HG03039 (cell line): ENCODE measurements at regions not wholly inside any gene's neighbourhood (a gene's known extent, or its start where the extent isn't known, plus 50 kb on each side); places are given as distances from the start of the nearest gene placed in this dataset.

Experiments
- ATAC-seq: cut with Tn5 transposase; IDR thresholded peaks from one replicate; pipeline ENCODE4 v1.9.1; 2021; ENCODE audit warnings: mild to moderate bottlenecking, moderate library complexity; ENCODE audit not compliant: unreplicated experiment

DNA sequence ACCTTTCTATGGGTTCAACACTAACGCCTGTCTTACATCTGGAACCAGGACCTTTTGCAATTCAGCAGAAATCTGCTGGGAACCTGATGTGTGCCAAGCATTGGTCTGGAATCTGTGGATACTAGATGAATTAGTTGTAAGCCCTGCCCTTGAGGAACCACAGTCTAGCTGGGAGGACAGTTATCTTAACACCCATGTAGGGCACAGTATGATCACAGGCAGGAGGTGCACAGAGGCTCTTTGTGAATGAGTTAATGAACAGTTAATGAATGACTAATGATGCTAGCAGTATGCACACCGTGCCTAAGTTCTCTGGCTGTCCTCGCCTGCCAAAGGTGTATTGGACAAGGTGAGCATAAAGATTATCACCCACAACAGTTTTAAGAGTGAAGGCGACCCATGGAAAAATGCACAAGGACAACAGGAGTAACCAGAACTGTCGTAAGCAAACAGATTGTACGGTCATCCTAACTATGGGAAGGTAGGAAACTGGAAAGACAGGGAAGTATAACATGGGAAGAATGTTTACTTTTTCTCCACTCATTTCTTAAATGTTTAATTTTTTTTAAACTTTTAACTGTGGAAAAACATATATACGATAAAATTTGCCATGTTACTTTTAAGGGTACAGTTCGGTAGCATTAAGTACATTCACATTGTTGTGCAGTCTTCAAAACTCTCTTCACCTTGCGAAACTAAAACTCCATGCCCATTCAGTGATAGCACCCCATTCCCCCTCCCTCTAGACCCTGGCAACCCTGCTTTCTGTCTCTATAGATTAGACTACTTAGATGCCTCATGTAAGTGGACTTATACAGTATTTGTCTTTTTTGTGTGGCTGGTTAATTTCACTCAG, 139.9 kb downstream of the CXCL12 start:
- no peak for ATAC-seq

DNA sequence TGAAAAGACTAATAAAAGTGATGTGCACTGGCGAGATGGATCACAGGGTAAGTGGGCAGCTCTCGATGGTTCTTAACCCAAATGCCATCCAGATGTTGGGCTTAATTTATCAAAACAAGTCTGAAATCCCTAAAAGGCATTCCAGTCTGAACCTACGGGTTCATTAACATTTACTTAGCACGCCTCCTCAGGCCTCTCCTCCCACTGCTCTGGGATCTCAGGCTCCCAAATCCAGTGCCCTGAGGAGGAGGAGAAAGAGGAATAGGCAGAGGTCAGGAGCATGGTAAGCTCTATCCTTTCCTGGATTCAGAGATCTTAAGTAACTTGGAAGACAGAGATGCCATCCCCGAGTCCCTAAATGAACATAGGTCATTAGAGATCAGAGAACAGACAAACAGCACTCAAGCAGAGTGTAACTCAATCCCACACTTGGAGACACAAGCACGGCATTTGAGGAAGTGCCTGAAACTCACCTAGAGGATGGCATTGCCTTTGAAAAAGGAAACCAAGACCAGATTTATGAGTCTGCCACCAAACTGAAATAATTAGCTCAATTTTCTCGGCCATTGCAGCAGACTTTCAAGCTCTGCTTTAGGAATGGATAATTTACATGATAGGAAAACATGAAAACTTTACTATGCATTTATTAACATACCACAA, 140.9 kb downstream of the CXCL12 start:
- no peak for ATAC-seq

GRCh38 chr10:44242826-44243225, 142.1 kb downstream of the CXCL12 start:
- no peak for ATAC-seq

GRCh38 chr10:44242091-44242490, 142.8 kb downstream of the CXCL12 start:
- no peak for ATAC-seq

GRCh38 chr10:44240584-44241205, 144.2 kb downstream of the CXCL12 start:
- ATAC-seq, result no peak

GRCh38 chr10:44238212-44238611, 146.7 kb downstream of the CXCL12 start:
- no peak for ATAC-seq

DNA sequence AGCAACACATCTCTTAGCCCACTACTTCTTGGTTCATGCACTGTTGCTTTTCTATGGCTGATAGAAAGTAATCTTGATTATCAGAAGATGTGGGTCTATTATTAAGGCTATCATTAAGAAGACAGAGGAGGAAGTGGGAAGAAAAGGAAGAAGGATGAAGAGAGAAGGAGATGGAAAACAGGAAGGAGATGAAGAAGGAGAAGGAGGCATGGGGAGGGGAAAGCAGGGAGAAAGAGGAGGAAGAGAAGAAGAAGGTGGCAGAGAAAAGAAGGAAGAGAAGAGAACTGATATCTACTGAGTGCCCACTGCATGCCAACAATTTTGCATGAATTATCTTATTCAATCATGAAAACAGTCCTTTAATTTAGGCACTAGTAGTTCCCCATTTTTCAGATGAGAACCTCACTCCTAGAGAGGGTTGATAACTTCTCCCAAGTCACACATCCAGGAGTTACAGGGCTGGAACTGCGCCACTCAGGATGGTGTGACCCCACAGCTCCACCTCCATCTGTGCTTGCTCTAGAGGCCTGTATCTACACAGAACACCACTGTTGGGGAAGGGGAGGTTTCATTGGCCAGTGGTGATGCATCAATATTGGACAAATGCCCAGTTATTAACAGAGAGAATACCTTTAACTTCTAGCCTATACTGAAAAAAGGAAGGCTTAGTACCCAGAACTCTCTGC, 147.4 kb downstream of the CXCL12 start:
- no peak for ATAC-seq

DNA sequence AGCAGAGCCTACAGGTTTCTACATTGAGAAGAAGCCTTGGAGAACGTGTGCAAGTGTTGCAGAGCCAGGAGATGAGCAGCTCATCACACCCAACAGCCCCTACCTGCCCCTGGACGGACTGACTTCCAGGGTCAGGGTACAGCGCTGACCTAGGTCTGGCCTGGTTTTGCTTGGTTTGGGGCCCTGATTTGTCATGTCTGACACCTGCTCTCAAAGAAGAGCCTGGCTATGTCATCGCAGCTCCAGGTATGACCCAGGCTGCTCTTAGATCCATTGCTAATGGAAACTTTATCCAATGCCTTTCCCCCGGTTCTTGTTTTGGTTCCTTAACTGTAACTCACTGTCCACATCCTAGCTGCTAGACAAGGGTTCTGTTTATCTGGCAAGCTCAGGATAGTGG, 149.5 kb downstream of the CXCL12 start:
- no peak for ATAC-seq

DNA sequence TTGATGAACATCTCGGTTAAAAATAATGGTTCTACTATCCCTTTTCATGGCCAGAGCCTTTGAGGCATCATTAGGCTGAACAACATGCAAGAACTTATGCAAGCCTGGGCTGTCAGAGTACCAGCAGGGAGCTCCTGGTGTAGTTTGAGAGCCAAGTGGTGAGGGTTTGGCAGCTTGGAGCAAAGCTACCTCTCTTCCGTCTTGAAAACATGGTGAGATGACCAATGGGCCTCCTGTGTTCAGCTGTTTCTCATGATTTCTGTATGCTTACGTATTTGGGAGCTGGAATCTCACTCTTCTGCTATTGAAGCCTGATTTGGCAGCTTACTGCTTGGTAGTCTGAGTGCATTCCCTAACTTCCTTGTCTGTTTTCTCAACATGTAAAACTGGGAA, 150.4 kb downstream of the CXCL12 start:
- no peak for ATAC-seq

DNA sequence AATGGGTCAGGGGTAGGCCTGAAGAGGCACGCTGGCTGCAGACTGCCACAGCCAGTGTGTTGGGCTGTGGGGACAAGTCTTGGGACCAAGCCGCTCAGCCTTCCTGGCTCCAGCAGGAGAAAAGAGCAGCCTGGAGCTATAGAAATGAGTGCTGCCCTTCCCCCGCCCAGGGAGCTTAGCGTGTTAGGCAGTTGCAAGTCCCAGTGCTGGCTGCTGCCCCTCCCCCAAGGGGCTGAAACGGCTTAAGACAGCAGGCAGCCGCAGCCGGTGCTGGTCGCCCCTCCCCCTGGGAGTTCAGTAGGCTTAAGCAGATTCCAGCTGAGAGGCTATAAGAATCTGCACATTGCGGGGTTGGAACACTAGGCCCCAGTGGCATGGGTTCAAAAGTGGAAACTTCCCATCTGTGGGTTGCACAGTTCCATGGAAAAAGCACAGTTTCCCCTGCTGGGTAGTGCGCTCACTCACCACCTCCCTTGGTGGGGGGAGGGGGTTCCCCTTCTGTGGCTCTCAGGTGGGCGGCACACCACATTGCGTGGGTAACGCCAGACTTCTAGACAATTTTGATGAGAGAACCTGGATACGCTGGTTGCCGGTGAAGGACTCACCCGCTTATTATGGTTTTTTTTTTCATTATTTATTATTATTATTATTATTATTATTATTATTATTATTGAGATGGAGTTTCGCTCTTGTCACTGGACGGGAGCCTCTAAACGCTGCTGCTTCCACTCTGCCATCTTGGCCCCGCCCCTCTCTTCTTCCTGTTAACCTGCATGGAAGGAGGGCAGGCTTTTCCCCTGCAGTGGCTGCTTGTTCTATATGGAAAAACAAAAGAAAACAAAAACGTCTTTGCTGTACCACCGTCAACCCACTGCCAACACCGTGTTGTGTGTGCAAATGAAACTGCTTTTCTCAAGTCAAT, 151.1 kb downstream of the CXCL12 start:
- ATAC-seq, result no peak

DNA sequence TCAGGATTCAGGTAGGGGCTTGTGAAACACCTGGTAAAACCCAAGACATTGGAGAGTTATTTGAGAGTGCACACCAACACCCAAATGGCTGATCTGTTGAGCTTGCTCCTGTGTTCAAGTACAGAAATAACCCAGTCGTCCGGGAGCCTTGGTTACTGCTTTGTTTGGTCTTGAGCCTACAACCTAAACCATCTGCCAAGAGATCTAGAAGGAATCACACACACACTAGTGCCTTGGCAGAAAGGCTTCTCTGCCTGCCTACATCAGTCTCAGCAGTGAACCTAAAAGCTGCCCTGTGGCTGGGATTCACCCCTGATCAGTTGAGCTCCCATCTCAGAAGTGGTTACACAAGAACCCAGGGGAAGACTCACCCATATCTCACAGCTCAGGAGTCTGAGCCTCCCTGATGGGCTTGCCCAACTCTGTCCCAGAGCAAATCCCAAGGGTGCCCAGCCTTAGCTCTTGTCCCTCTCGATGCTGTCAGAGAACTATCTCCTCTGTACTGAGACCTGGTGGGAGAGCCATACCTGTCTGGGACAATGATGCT, 167.6 kb downstream of the CXCL12 start:
- no peak for ATAC-seq

- no peak for ATAC-seq
These were observed 168.8 kb downstream of the CXCL12 start for GRCh38 chr10:44216073-44216472.

DNA sequence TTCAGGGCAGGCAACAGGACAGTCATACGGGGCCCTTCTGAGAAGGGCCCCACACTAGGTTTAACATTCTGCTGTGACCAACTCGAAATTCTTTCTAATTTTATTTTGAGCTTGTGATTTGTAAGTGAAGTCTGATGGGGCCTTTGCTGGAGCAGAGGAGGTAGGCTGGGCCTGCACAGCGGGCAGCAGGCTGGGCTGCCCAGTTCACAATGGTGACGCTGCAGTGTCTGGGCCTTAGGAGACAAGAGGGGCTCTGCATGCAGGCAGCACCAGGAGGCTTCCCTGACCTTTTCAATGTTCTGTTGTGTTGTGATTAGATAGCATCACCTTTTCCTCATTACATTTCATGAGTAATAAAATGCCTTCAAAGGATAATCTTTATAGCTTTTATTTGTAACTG, 175.1 kb downstream of the CXCL12 start:
- ATAC-seq, result no peak

DNA sequence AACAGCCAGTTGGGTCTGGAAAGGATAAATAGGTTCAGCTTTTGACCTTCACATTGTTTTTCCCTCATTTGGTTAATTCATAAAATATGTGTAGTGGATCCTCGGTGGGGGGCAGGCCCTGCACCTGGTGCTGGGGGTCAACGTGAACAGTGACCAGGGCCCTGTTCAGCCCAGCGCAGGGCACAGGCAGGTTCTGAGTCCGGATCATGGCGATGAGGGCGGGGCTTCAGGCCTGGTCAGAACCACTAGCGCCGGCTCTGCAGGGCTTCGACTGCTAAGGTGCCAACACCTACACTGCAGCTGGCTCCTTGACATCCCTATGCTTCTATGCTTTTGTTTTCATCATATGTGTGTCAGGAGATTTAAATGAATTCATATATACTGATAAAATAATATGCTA, 177.7 kb downstream of the CXCL12 start:
- no peak for ATAC-seq

DNA sequence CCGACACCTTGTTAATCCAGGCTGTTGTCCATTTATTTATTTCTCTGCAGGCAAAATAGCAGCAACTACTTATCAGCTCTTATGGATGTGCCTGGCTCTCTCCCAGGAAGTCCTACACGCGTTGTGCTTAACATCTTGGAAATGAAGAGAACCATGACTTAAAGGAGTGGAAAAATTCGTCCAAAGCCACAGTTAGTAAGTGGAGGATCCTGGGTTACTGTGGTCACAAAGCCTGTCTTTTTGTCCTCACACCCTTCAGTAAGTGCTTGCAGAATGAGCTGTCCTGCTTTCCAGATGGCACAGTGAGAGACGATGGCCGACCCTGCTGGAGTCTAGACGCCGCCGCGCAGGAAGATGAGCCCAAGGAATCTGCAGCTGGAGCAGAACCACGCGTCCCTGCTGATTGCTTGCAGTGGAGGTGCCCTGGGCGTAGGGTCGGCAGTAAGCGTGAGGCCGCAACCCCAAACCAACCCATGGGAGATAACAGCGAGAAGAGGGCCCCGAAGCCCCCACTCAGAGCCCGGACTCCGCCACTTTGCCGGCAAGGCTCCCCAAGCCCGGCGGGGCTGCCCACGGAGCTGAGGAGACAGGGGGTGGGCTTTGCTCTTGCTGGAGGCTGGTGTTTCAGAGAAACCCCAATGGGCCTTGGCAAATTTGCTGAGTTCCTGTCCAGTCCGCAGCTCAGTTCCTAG, 178.6 kb downstream of the CXCL12 start:
- ATAC-seq, result no peak

- no peak for ATAC-seq
These were observed 179.8 kb downstream of the CXCL12 start for GRCh38 chr10:44205067-44205466.

DNA sequence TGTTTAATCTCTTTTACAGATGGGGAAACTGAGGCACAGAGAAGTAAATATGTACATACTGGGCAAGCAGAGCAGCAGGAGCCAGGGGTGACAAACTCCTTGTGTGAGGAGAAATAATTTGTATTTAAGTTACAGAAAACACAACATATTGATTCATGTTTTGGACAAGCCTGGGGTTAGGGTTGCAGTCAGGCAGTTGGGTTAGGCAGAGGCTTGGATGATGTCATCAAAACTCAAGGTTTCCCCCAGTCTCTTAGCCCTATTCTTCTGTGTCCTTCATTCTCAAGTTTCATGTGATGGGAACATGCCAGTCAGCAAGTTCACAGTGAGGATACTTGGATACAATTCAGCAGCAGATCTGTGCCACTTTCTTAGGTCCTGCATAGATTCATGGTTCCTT, 181.4 kb downstream of the CXCL12 start:
- no peak for ATAC-seq

- no peak for ATAC-seq
These were observed 181.9 kb downstream of the CXCL12 start for GRCh38 chr10:44202952-44203351.

DNA sequence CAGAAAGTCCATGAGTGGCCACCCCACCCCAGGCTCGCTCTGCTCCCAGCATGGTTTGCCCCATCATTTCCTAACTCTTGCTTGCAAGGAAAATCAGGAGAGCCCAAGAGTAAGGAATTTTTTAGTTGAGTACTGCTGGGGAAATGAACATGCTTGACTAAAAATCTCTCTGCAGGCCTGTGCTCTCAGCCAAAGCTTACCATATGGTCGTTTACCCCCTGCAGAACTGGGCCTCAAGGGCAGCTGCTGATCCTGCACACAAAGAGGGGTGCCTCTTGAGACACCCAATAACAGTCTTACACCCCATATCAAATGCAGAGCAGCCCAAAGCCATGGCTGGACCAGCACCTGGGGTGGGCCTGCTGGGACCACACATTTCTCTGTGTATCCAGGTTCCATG, 183.2 kb downstream of the CXCL12 start:
- ATAC-seq, result no peak

DNA sequence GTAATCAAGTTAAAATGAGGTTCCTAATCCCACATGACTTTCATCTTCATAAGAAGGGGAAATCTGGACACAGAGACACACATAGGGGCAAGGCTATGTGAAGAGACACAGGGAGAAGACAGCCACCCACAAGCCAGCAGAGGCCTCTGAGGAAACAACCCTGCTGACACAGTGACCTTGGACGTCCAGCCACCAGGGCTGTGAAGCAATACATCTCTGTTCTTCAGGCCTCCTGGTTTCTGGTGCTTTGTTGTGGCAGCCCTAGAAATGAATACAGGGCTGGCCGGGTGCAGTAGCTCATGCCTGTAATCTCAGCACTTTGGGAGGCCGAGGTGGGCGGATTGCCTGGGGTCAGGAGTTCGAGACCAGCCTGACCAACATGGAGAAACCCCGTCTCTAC, 183.9 kb downstream of the CXCL12 start:
- ATAC-seq, result no peak
